CD14-positive monocyte (primary cell): ENCODE measurements at regions not wholly inside any gene's neighbourhood (a gene's known extent, or its start where the extent isn't known, plus 50 kb on each side); places are given as distances from the start of the nearest gene placed in this dataset.

ENCODE experiments used
- DNase-seq, 3 donors: peaks; one replicate each; pipeline ENCODE4 v3.0.0-alpha.2; 2011 to 2022
- H2AFZ ChIP-seq: 2 replicates; pipeline ENCODE4 v1.6.0; 2012; ENCODE audit warnings: mild to moderate bottlenecking, low read depth, low read length, inconsistent platforms; ENCODE audit not compliant: insufficient read depth, poor library complexity, severe bottlenecking
- H3K27ac ChIP-seq, 2 donors: 1 replicate in 1 of 2; 2 replicates in 1 of 2; pipeline ENCODE4 v1.5.1; 2012 to 2013; ENCODE audit warnings: low read length in 2 of 2, control low read depth in 1 of 2, inconsistent platforms in 1 of 2, low read depth in 1 of 2, mild to moderate bottlenecking in 1 of 2
- H3K27me3 ChIP-seq, 2 donors: one replicate each; pipeline versions ENCODE4 v1.6.0 to v1.6.1; 2011 to 2013; ENCODE audit warnings: low read length in 2 of 2; ENCODE audit not compliant: control insufficient read depth in 2 of 2, insufficient read depth in 2 of 2
- H3K36me3 ChIP-seq, 2 donors: replicated peaks in 1 of 2; 1 replicate in 1 of 2; 2 replicates in 1 of 2; pipeline versions ENCODE4 v1.5.1 to v1.6.1; 2012 to 2013; ENCODE audit warnings: low read length in 2 of 2, control low read depth in 1 of 2, inconsistent platforms in 1 of 2, mild to moderate bottlenecking in 1 of 2; ENCODE audit not compliant: insufficient read depth in 2 of 2, control insufficient read depth in 1 of 2
- H3K4me1 ChIP-seq, 2 donors: 1 replicate in 1 of 2; 2 replicates in 1 of 2; pipeline versions ENCODE4 v1.5.1 to v1.6.1; 2012 to 2013; ENCODE audit warnings: low read length in 2 of 2, control low read depth in 1 of 2, inconsistent platforms in 1 of 2, mild to moderate bottlenecking in 1 of 2, moderate library complexity in 1 of 2; ENCODE audit not compliant: insufficient read depth in 2 of 2, control insufficient read depth in 1 of 2
- H3K4me2 ChIP-seq: replicated peaks from 2 replicates; pipeline ENCODE3; 2012; ENCODE audit warnings: low read length, moderate library complexity, mild to moderate bottlenecking; ENCODE audit not compliant: poor library complexity, severe bottlenecking; ENCODE audit errors: extremely low read depth
- H3K4me3 ChIP-seq, 3 experiments: fragments of 200-600 bp in 1 of 3; sonication (generic) in 1 of 3; replicated peaks in 1 of 3; 1 replicate in 2 of 3; 2 replicates in 1 of 3; pipeline ENCODE4 v1.5.1; 2011 to 2013; ENCODE audit warnings: low read length in 3 of 3, mild to moderate bottlenecking in 3 of 3, control low read depth in 2 of 3, low read depth in 2 of 3, inconsistent platforms in 1 of 3, moderate library complexity in 1 of 3
- H3K79me2 ChIP-seq: 2 replicates; pipeline ENCODE4 v1.6.0; 2012; ENCODE audit warnings: mild to moderate bottlenecking, control low read depth, inconsistent platforms, low read length, moderate library complexity; ENCODE audit not compliant: insufficient read depth
- H3K9ac ChIP-seq: 2 replicates; pipeline ENCODE4 v1.6.0; 2017; ENCODE audit warnings: low read length, mild to moderate bottlenecking; ENCODE audit not compliant: insufficient read depth, poor library complexity, severe bottlenecking
- H3K9me3 ChIP-seq, 2 donors: replicated peaks in 1 of 2; 1 replicate in 1 of 2; 2 replicates in 1 of 2; pipeline versions ENCODE4 v1.5.1 to v1.6.1; 2012 to 2013; ENCODE audit warnings: low read length in 2 of 2, control low read depth in 1 of 2; ENCODE audit not compliant: control insufficient read depth in 1 of 2, insufficient read depth in 1 of 2
- H4K20me1 ChIP-seq: 2 replicates; pipeline ENCODE4 v1.6.0; 2012; ENCODE audit warnings: mild to moderate bottlenecking, low read length, control low read depth, moderate library complexity; ENCODE audit not compliant: insufficient read depth
- H3K27ac Mint-ChIP-seq, 7 donors: one replicate each; pipeline ENCODE4 v1.8.0; 2020; ENCODE audit warnings: mild to moderate bottlenecking in 7 of 7, mixed read lengths in 7 of 7, moderate library complexity in 6 of 7, inconsistent platforms in 2 of 7
- H3K27me3 Mint-ChIP-seq, 3 donors: one replicate each; pipeline ENCODE4 v1.8.0; 2021 to 2022; ENCODE audit warnings: low read depth in 3 of 3, mild to moderate bottlenecking in 3 of 3, mixed read lengths in 3 of 3, moderate library complexity in 3 of 3, inconsistent platforms in 1 of 3
- H3K36me3 Mint-ChIP-seq, 2 donors: one replicate each; pipeline ENCODE4 v1.8.0; 2020; ENCODE audit warnings: mixed read lengths in 2 of 2, inconsistent platforms in 1 of 2, mild to moderate bottlenecking in 1 of 2
- H3K4me1 Mint-ChIP-seq: one replicate; pipeline ENCODE4 v1.8.0; 2020; ENCODE audit warnings: mild to moderate bottlenecking, mixed read lengths
- H3K4me3 Mint-ChIP-seq, 2 donors: one replicate each; pipeline ENCODE4 v1.8.0; 2020; ENCODE audit warnings: mild to moderate bottlenecking in 2 of 2, mixed read lengths in 2 of 2, moderate library complexity in 1 of 2
- H3K9me3 Mint-ChIP-seq, 7 donors: one replicate each; pipeline ENCODE4 v1.8.0; 2020 to 2022; ENCODE audit warnings: mixed read lengths in 7 of 7, mild to moderate bottlenecking in 6 of 7, moderate library complexity in 6 of 7, inconsistent platforms in 2 of 7
- CTCF ChIP-seq: fragments of 200-600 bp; IDR thresholded peaks from one replicate; pipeline ENCODE4 v1.8.0; 2022; ENCODE audit warnings: antibody characterized with exemption, mild to moderate bottlenecking
- WGBS: methylation state at CpG from one replicate; pipeline ENCODE4 v1.1.5; 2013; ENCODE audit warnings: missing lambda C conversion rate; ENCODE audit not compliant: insufficient coverage; 5-methylcytosine and 5-hydroxymethylcytosine counted together
- intact Hi-C, 2 donors: fragments of 100-400 bp; cut with micrococcal nuclease; formaldehyde crosslinking; loops; one replicate each; pipeline versions ENCODE4 v1.15.0 to v1.15.1; 2023

- Histone ChIP-seq H3K79me2 (no peaks in the 10 kb centered on the region), H4K20me1 (no peaks in the 10 kb centered on the region), H3K27ac (no peak overlapping the region), H2AFZ (no peak overlapping the region), H3K27me3 (no peaks in the 10 kb centered on the region), H3K4me3 (no peak overlapping the region), H3K9me3 (no peaks in the 10 kb centered on the region), H3K36me3 (no peaks in the 10 kb centered on the region), H3K4me2 (no peak overlapping the region), H3K4me1 (peaks cover 3 to 8% of the 10 kb centered on the region in 2 donors), H3K9ac (no peak overlapping the region)
- H3K36me3 Mint-ChIP-seq, result no peaks in the 10 kb centered on the region
- H3K27ac Mint-ChIP-seq, result no peak overlapping the region
- no peak overlapping the region for H3K4me3 Mint-ChIP-seq
- H3K27me3 Mint-ChIP-seq, result no peaks in the 10 kb centered on the region
- H3K4me1 Mint-ChIP-seq, result peaks cover 5% of the 10 kb centered on the region
- TF ChIP-seq CTCF, result no peak
- DNase-seq, result no peak
- intact Hi-C loops, result no loop called here
- H3K9me3 Mint-ChIP-seq, result peaks cover 0 to 3% (median 0%) of the 10 kb centered on the region in 7 donors
Measured at GRCh38 chr3:24052446-24052845, 107.4 kb downstream of the NR1D2 start.

DNA sequence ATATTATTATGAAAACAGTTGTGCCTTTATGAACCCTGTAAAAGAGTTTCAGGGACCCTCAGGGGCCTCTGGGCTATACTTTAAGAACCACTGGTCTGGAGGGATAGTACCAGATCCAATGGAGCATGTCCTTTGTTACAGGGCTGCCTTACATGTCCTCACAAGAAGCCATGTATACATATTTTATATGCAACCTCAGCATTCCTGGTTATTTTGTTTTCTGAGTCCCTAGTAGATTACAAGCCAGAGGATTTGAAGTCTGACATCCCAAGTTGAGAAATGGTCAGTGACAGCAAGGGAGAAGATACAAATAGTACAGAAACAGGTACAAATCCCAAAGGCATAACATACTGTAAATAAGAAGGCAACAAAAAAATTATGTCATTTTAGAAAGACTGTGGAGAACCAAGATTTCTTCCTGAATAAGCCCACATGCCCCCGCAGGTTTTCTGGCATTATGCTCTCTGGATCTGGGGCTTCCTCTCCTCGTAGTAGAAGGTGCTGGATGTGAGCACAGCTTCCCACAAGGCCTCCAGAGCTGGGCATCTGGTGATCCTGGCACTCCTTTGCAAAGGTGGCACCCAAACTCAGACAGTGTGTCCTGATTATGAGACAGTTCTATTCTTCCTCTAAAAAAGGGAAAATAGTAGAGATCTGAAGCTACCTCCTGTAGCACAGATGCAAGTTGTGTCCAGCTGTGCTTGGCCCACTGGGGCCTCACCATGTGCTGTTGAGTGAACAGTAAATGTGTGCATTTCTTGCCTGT, 114.0 kb downstream of the NR1D2 start:
- H3K36me3 ChIP-seq, result no peaks in the 10 kb centered on the region
- H3K27ac ChIP-seq, result no peak overlapping the region
- H3K27me3 ChIP-seq, result no peaks in the 10 kb centered on the region
- H3K4me3 ChIP-seq, result no peak overlapping the region
- Mint-ChIP-seq H3K9me3 (peaks cover 0 to 4% (median 0%) of the 10 kb centered on the region in 7 donors), H3K27ac (no peak overlapping the region), H3K36me3 (no peaks in the 10 kb centered on the region), H3K4me3 (no peak overlapping the region), H3K27me3 (no peaks in the 10 kb centered on the region), H3K4me1 (peaks cover 2% of the 10 kb centered on the region)
- TF ChIP-seq CTCF, result no peak
- DNase-seq, result no peak
- H3K79me2 ChIP-seq, result no peaks in the 10 kb centered on the region
- H3K4me2 ChIP-seq, result no peak overlapping the region
- H4K20me1 ChIP-seq, result no peaks in the 10 kb centered on the region
- no peak overlapping the region for H3K9ac ChIP-seq
- H3K9me3 ChIP-seq, result no peaks in the 10 kb centered on the region
- H2AFZ ChIP-seq, result no peak overlapping the region
- WGBS, result 67% methylated on average over 1 of the region's 2 CpGs
- intact Hi-C loops, result no loop called here
- no peaks in the 10 kb centered on the region for H3K4me1 ChIP-seq
